Prostate gland (tissue), 2 donors: ENCODE measurements at regions not wholly inside any gene's neighbourhood (a gene's known extent, or its start where the extent isn't known, plus 50 kb on each side); places are given as distances from the start of the nearest gene placed in this dataset.

Experiments used
- CTCF ChIP-seq, 4 experiments: fragments of 200-600 bp in 2 of 4; fragments of 450-650 bp in 2 of 4; sonication (generic) in 2 of 4; IDR thresholded peaks; 1 replicate in 3 of 4; 2 replicates in 1 of 4; pipeline ENCODE4 v1.5.1; 2016 to 2019; ENCODE audit warnings: antibody characterized with exemption in 4 of 4, mild to moderate bottlenecking in 2 of 4, moderate library complexity in 2 of 4
- POLR2A ChIP-seq: fragments of 450-650 bp; IDR thresholded peaks from one replicate; pipeline ENCODE4 v1.6.1; 2016; ENCODE audit warnings: antibody characterized with exemption, mild to moderate bottlenecking

DNA sequence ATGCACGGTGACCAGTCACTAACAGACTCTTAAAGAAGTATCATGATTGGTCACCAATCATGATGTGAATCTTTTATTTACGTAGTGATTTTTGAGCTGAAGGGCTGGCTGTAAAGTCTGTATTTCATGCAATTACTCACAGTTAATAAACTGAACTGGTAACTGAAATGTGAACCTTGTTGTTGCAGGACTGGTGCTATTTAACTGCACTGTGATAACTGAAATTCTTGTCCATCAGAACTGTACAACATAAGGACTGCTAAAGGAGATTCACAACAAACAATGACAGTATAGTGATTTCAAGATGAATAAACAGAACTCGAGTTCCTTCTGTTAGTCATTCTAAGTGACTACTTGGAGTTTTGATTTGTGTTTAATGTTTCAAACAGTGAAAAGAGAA, 316.6 kb downstream of the TPBG start:
- TF ChIP-seq CTCF (IDR thresholded peaks at IDR 0.05) (no peak), POLR2A (no peak)
